HS-5 (cell line): ENCODE measurements at regions not wholly inside any gene's neighbourhood (a gene's known extent, or its start where the extent isn't known, plus 50 kb on each side); places are given as distances from the start of the nearest gene placed in this dataset.
A peak's percentile ranks its signal among the peaks of the same experiment; 100 is the strongest.
"Not testable (repeated sequence)": the region's sequence is repeated elsewhere in the genome, so short reads cannot be mapped to it uniquely, and the experiment has no call there.

ENCODE experiments used
- DNase-seq: peaks from one replicate; pipeline ENCODE4 v3.0.0-alpha.2; 2012; ENCODE audit warnings: low read depth

GRCh38 chr2:51881673-51882072 lies 849.7 kb upstream of the NRXN1 start:
- no peak for DNase-seq

- no peak for DNase-seq
Measured at GRCh38 chr2:51880153-51880552, 848.2 kb upstream of the NRXN1 start.

- DNase-seq: peak; percentile 24
Measured at GRCh38 chr2:51866361-51866760, 834.4 kb upstream of the NRXN1 start.

GRCh38 chr2:51859260-51859659 lies 827.3 kb upstream of the NRXN1 start:
- DNase-seq: no peak

- no peak for DNase-seq
Measured at GRCh38 chr2:51855683-51856082, 823.8 kb upstream of the NRXN1 start.

GRCh38 chr2:51846796-51847195 lies 814.9 kb upstream of the NRXN1 start:
- no peak for DNase-seq

GRCh38 chr2:51846018-51846417 lies 814.1 kb upstream of the NRXN1 start:
- DNase-seq: no peak

- DNase-seq: no peak
Measured at GRCh38 chr2:51844596-51844995, 812.7 kb upstream of the NRXN1 start.

- no peak for DNase-seq
Measured at GRCh38 chr2:51829477-51829876, 797.5 kb upstream of the NRXN1 start.

GRCh38 chr2:51825823-51826222 lies 793.9 kb upstream of the NRXN1 start:
- no peak for DNase-seq

- peak; percentile 41 for DNase-seq
Measured at GRCh38 chr2:51813247-51813646, 781.3 kb upstream of the NRXN1 start.

GRCh38 chr2:51812138-51812866 lies 780.4 kb upstream of the NRXN1 start:
- DNase-seq: peak; percentile 69

GRCh38 chr2:51810197-51810596 lies 778.3 kb upstream of the NRXN1 start:
- no peak for DNase-seq

- no peak for DNase-seq
Measured at GRCh38 chr2:51807229-51807628, 775.3 kb upstream of the NRXN1 start.

- DNase-seq: no peak
Measured at GRCh38 chr2:51795248-51795888, 763.4 kb upstream of the NRXN1 start.

GRCh38 chr2:51791496-51791895 lies 759.6 kb upstream of the NRXN1 start:
- no peak for DNase-seq

GRCh38 chr2:51790854-51791253 lies 758.9 kb upstream of the NRXN1 start:
- no peak for DNase-seq

GRCh38 chr2:51789918-51790317 lies 758.0 kb upstream of the NRXN1 start:
- no peak for DNase-seq

GRCh38 chr2:51782921-51783765 lies 751.2 kb upstream of the NRXN1 start:
- no peak for DNase-seq

GRCh38 chr2:51781691-51782090 lies 749.8 kb upstream of the NRXN1 start:
- DNase-seq: no peak

GRCh38 chr2:51780353-51780752 lies 748.4 kb upstream of the NRXN1 start:
- no peak for DNase-seq

- DNase-seq: not testable (repeated sequence)
Measured at GRCh38 chr2:51779723-51780122, 747.8 kb upstream of the NRXN1 start.

GRCh38 chr2:51778806-51779205 lies 746.9 kb upstream of the NRXN1 start:
- no peak for DNase-seq
